A549 (cell line): ENCODE measurements at regions not wholly inside any gene's neighbourhood (a gene's known extent, or its start where the extent isn't known, plus 50 kb on each side); places are given as distances from the start of the nearest gene placed in this dataset.

Source experiments
- ATAC-seq, 2 experiments: fragments of 200-7000 bp in 1 of 2; fragments of >200 bp in 1 of 2; cut with Nextera tagmentation in 1 of 2; cut with Tn5 transposase in 1 of 2; 3 replicates each; pipeline versions ENCODE4 v1.8.0 to v1.9.1; 2018 to 2020; ENCODE audit warnings: mild to moderate bottlenecking in 1 of 2, moderate library complexity in 1 of 2
- CTCF ChIA-PET: fragments of 300-600 bp; sonication (Branson Sonifier 250); formaldehyde crosslinking; extraction: SDS; loops from one replicate; lab custom pipeline; 2021; ENCODE audit warnings: antibody characterized with exemption, inconsistent platforms; lab: Yijun Ruan, JAX
- POLR2A ChIA-PET: fragments of 350-600 bp; formaldehyde crosslinking; extraction: SDS; loops from one replicate; lab custom pipeline; 2021; ENCODE audit warnings: antibody characterized with exemption, inconsistent platforms; lab: Yijun Ruan, JAX
- DNase-seq, 2 experiments: peaks; one replicate each; pipeline versions ENCODE4 v3.0.0 to v3.0.0-alpha.2; 2011 to 2016; ENCODE audit warnings: low read depth in 1 of 2, low spot score in 1 of 2
- FAIRE-seq: peaks from 2 replicates; lab custom pipeline; 2011; peaks lifted over from hg19 to GRCh38; lab: Jason Lieb, UNC
- H3K27ac ChIP-seq, 2 experiments: fragments of >200 bp; sonication (Bioruptor Twin); formaldehyde crosslinking; 3 replicates each; pipeline ENCODE4 v1.5.1; 2016 to 2017
- H3K4me1 ChIP-seq: fragments of >200 bp; sonication (Bioruptor Twin); formaldehyde crosslinking; 3 replicates; pipeline ENCODE4 v1.6.1; 2016
- H3K4me2 ChIP-seq: fragments of >200 bp; sonication (Bioruptor Twin); formaldehyde crosslinking; 3 replicates; pipeline ENCODE4 v1.6.1; 2016
- H3K4me3 ChIP-seq: fragments of >200 bp; sonication (Bioruptor Twin); formaldehyde crosslinking; 3 replicates; pipeline ENCODE4 v1.5.1; 2016
- H3K9me3 ChIP-seq: fragments of >200 bp; sonication (Bioruptor Twin); formaldehyde crosslinking; 3 replicates; pipeline ENCODE4 v1.6.1; 2016
- CBX8 ChIP-seq: fragments of 200-600 bp; sonication (generic); IDR thresholded peaks from 2 replicates; pipeline ENCODE4 v1.6.1; 2016
- CHD4 ChIP-seq: fragments of 200-600 bp; sonication (generic); IDR thresholded peaks from 2 replicates; pipeline ENCODE4 v1.6.1; 2016; ENCODE audit warnings: antibody characterized with exemption, mild to moderate bottlenecking, borderline replicate concordance
- E2F6 ChIP-seq: IDR thresholded peaks from 2 replicates; pipeline ENCODE4 v1.6.1; 2012; ENCODE audit warnings: low read depth, borderline replicate concordance
- MAX ChIP-seq: IDR thresholded peaks from 2 replicates; pipeline ENCODE4 v1.6.1; 2012
- MAZ ChIP-seq: fragments of 150-350 bp; IDR thresholded peaks from 2 replicates; pipeline ENCODE4 v1.6.1; 2014; ENCODE audit warnings: antibody characterized with exemption, low read depth, low read length, borderline replicate concordance
- MYC ChIP-seq: IDR thresholded peaks from 2 replicates; pipeline ENCODE4 v1.6.1; 2012; ENCODE audit warnings: mild to moderate bottlenecking, inconsistent platforms, low read length, improper control_type of control experiment, borderline replicate concordance
- PBX3 ChIP-seq: IDR thresholded peaks from 2 replicates; pipeline ENCODE4 v1.6.1; 2012
- PHF8 ChIP-seq: fragments of 200-600 bp; sonication (generic); IDR thresholded peaks from 2 replicates; pipeline ENCODE4 v1.6.1; 2016; ENCODE audit warnings: low read depth, mild to moderate bottlenecking, antibody characterized with exemption, moderate library complexity, borderline replicate concordance
- RARB ChIP-seq: fragments of 250-450 bp; sonication (Bioruptor Pico); IDR thresholded peaks from 2 replicates; pipeline ENCODE4 v1.8.0; 2021; ENCODE audit warnings: mild to moderate bottlenecking, moderate library complexity
- RCOR1 ChIP-seq: fragments of 150-350 bp; IDR thresholded peaks from 2 replicates; pipeline ENCODE4 v1.6.1; 2014; ENCODE audit warnings: antibody characterized with exemption, low read length, low read depth
- RFX5 ChIP-seq: fragments of 450-650 bp; IDR thresholded peaks from 2 replicates; pipeline ENCODE4 v1.7.1; 2014; ENCODE audit warnings: antibody characterized with exemption, mild to moderate bottlenecking, moderate library complexity
- RNF2 ChIP-seq: fragments of 200-600 bp; sonication (generic); IDR thresholded peaks from 2 replicates; pipeline ENCODE4 v1.6.1; 2016; ENCODE audit warnings: low read depth, mild to moderate bottlenecking, antibody characterized with exemption, moderate library complexity, borderline replicate concordance
- SREBF2 ChIP-seq: fragments of 450-650 bp; IDR thresholded peaks from 2 replicates; pipeline ENCODE4 v1.6.1; 2014; ENCODE audit warnings: mild to moderate bottlenecking, moderate library complexity
- ZC3H11A ChIP-seq: fragments of 450-650 bp; IDR thresholded peaks from 2 replicates; pipeline ENCODE4 v1.6.1; 2014; ENCODE audit warnings: antibody characterized with exemption, mild to moderate bottlenecking
- ZSCAN20 ChIP-seq: fragments of 250-450 bp; sonication (Bioruptor Pico); IDR thresholded peaks from 2 replicates; pipeline ENCODE4 v1.8.0; 2022; ENCODE audit warnings: mild to moderate bottlenecking, moderate library complexity
- WGBS: methylation state at CpG from one replicate; pipeline ENCODE4 v1.1.6; 2017; ENCODE audit errors: missing lambda C conversion rate; 5-methylcytosine and 5-hydroxymethylcytosine counted together
- TF ChIP-seq, protein P1 (sequence below): fragments of 150-350 bp; IDR thresholded peaks from 2 replicates; pipeline ENCODE4 v1.6.1; 2014; ENCODE audit warnings: low read depth, mild to moderate bottlenecking, low read length
- TF ChIP-seq, protein P2 (sequence below): fragments of 450-650 bp; IDR thresholded peaks from 2 replicates; pipeline ENCODE4 v1.6.1; 2014; ENCODE audit warnings: antibody characterized with exemption
- TF ChIP-seq, protein P3 (sequence below): fragments of 200-600 bp; sonication (generic); IDR thresholded peaks from 2 replicates; pipeline ENCODE4 v1.6.1; 2016; ENCODE audit warnings: antibody characterized with exemption, mild to moderate bottlenecking, moderate library complexity

DNA sequence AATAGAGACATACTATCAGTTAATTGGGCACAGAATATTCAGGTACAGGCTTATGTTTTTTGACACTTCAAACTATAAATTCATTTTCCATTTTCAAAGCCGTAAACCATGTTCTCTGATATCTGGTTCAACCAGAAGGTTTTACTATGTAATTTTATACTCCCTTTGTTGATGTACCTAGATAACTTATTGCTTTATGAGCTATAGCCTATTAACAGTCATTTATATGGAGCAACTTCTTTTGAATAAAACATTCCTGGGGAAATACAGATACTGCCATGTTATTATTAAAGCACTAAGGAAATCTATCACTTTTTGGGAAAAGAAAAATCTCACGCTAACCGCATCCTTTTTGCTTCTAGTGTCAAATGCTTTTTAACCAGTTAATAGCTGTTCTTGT lies 505.6 kb downstream of the PYDC2 start:
- ChIA-PET POLR2A (no interaction called here), CTCF (no interaction called here)
- WGBS = 67% methylated on average over 3 of the region's 3 CpGs
- no peak overlapping the region for H3K4me2 ChIP-seq
- FAIRE-seq (no peak), DNase-seq (no peak), ATAC-seq (no peak)
- H3K9me3 ChIP-seq = no peaks in the 10 kb centered on the region
- H3K27ac ChIP-seq = no peak overlapping the region
- no peaks in the 10 kb centered on the region for H3K4me1 ChIP-seq
- TF ChIP-seq, protein P1, sequence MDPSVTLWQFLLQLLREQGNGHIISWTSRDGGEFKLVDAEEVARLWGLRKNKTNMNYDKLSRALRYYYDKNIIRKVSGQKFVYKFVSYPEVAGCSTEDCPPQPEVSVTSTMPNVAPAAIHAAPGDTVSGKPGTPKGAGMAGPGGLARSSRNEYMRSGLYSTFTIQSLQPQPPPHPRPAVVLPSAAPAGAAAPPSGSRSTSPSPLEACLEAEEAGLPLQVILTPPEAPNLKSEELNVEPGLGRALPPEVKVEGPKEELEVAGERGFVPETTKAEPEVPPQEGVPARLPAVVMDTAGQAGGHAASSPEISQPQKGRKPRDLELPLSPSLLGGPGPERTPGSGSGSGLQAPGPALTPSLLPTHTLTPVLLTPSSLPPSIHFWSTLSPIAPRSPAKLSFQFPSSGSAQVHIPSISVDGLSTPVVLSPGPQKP = no peak
- no peak for TF ChIP-seq E2F6
- TF ChIP-seq, protein P2, sequence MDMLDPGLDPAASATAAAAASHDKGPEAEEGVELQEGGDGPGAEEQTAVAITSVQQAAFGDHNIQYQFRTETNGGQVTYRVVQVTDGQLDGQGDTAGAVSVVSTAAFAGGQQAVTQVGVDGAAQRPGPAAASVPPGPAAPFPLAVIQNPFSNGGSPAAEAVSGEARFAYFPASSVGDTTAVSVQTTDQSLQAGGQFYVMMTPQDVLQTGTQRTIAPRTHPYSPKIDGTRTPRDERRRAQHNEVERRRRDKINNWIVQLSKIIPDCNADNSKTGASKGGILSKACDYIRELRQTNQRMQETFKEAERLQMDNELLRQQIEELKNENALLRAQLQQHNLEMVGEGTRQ = no peak
- no peak overlapping the region for H3K4me3 ChIP-seq

DNA sequence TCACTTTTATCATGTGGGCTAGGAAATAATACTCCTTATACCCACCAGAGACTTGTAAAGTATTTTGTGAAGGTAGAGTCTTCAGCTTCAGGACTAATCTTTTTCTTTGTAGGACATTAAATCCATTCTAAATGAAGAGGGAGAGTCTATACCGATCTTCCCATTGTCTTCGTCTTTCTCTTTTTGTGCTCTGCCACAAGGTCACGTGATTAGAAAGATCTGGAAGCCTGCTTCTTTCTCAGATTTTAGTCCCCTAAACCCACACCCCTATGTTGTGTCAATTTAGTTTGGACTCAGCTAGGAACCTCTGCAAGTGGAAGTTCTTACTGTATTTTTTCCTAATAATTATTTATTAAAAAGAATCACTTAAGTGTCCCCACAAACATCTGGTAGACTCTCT lies 507.3 kb downstream of the PYDC2 start:
- CTCF ChIA-PET = no interaction called here
- POLR2A ChIA-PET = no interaction called here
- no peak for FAIRE-seq
- Histone ChIP-seq H3K4me2 (no peak overlapping the region), H3K4me1 (no peaks in the 10 kb centered on the region), H3K9me3 (no peaks in the 10 kb centered on the region), H3K27ac (no peak overlapping the region), H3K4me3 (no peak overlapping the region)
- DNase-seq = no peak
- no peak for TF ChIP-seq MAX
- TF ChIP-seq ZC3H11A = no peak
- no peak for TF ChIP-seq RCOR1
- TF ChIP-seq RFX5 = no peak
- no peak for TF ChIP-seq RNF2
- TF ChIP-seq, protein P2 = no peak
- TF ChIP-seq PBX3 = no peak
- no peak for TF ChIP-seq RARB (CRISPR knock-in tag)
- no peak for TF ChIP-seq CHD4
- TF ChIP-seq MYC = no peak
- no peak for TF ChIP-seq SREBF2
- TF ChIP-seq PHF8 = no peak
- WGBS = 40% methylated on average over 3 of the region's 3 CpGs
- no peak for ATAC-seq

- no peak for DNase-seq
- H3K4me2 ChIP-seq = no peak overlapping the region
- ATAC-seq = no peak
- H3K9me3 ChIP-seq = no peaks in the 10 kb centered on the region
- H3K27ac ChIP-seq = no peak overlapping the region
- no peak for FAIRE-seq
- TF ChIP-seq MAZ = no peak
- no peak for TF ChIP-seq ZSCAN20
- TF ChIP-seq RFX5 = no peak
- TF ChIP-seq RARB (CRISPR knock-in tag) = no peak
- TF ChIP-seq, protein P3, sequence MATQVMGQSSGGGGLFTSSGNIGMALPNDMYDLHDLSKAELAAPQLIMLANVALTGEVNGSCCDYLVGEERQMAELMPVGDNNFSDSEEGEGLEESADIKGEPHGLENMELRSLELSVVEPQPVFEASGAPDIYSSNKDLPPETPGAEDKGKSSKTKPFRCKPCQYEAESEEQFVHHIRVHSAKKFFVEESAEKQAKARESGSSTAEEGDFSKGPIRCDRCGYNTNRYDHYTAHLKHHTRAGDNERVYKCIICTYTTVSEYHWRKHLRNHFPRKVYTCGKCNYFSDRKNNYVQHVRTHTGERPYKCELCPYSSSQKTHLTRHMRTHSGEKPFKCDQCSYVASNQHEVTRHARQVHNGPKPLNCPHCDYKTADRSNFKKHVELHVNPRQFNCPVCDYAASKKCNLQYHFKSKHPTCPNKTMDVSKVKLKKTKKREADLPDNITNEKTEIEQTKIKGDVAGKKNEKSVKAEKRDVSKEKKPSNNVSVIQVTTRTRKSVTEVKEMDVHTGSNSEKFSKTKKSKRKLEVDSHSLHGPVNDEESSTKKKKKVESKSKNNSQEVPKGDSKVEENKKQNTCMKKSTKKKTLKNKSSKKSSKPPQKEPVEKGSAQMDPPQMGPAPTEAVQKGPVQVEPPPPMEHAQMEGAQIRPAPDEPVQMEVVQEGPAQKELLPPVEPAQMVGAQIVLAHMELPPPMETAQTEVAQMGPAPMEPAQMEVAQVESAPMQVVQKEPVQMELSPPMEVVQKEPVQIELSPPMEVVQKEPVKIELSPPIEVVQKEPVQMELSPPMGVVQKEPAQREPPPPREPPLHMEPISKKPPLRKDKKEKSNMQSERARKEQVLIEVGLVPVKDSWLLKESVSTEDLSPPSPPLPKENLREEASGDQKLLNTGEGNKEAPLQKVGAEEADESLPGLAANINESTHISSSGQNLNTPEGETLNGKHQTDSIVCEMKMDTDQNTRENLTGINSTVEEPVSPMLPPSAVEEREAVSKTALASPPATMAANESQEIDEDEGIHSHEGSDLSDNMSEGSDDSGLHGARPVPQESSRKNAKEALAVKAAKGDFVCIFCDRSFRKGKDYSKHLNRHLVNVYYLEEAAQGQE = no peak
- no peak for TF ChIP-seq CBX8
- WGBS = 56% methylated on average over 7 of the region's 8 CpGs
- H3K4me1 ChIP-seq = no peaks in the 10 kb centered on the region
- CTCF ChIA-PET = no interaction called here
- POLR2A ChIA-PET = no interaction called here
- H3K4me3 ChIP-seq = no peak overlapping the region
Measured at GRCh38 chr3:191972714-191973398, 511.9 kb downstream of the PYDC2 start.
